Aorta (tissue), 5 donors: ENCODE measurements at regions not wholly inside any gene's neighbourhood (a gene's known extent, or its start where the extent isn't known, plus 50 kb on each side); places are given as distances from the start of the nearest gene placed in this dataset.

Experiments used
- ATAC-seq: fragments of 200-7000 bp; cut with Tn5 transposase; one replicate; pipeline ENCODE4 v1.9.1; 2022; ENCODE audit warnings: moderate library complexity; ENCODE audit not compliant: low FRiP score
- DNase-seq, 2 donors: peaks; one replicate each; pipeline ENCODE4 v3.0.0-alpha.2; 2020
- H3K27ac ChIP-seq, 2 donors: one replicate each; pipeline ENCODE4 v1.5.1; 2013; ENCODE audit warnings: low read length in 2 of 2, mild to moderate bottlenecking in 2 of 2, moderate library complexity in 2 of 2, control low read depth in 1 of 2, inconsistent platforms in 1 of 2, low read depth in 1 of 2
- H3K27me3 ChIP-seq, 2 donors: one replicate each; pipeline ENCODE4 v1.6.1; 2013; ENCODE audit warnings: control low read depth in 1 of 2, low read length in 1 of 2, mild to moderate bottlenecking in 1 of 2, moderate library complexity in 1 of 2; ENCODE audit not compliant: insufficient read depth in 2 of 2, control insufficient read depth in 1 of 2
- H3K36me3 ChIP-seq, 2 donors: one replicate each; pipeline ENCODE4 v1.6.1; 2013; ENCODE audit warnings: control low read depth in 1 of 2, low read length in 1 of 2, mild to moderate bottlenecking in 1 of 2; ENCODE audit not compliant: insufficient read depth in 2 of 2, control insufficient read depth in 1 of 2
- H3K4me1 ChIP-seq, 2 donors: one replicate each; pipeline ENCODE4 v1.6.1; 2013; ENCODE audit warnings: low read length in 2 of 2, control low read depth in 1 of 2, mild to moderate bottlenecking in 1 of 2, moderate library complexity in 1 of 2; ENCODE audit not compliant: insufficient read depth in 2 of 2, control insufficient read depth in 1 of 2
- H3K4me3 ChIP-seq, 2 donors: one replicate each; pipeline ENCODE4 v1.5.1; 2013; ENCODE audit warnings: low read length in 2 of 2, control low read depth in 1 of 2, mild to moderate bottlenecking in 1 of 2
- H3K9me3 ChIP-seq: one replicate; pipeline ENCODE4 v1.6.1; 2013; ENCODE audit warnings: mild to moderate bottlenecking, low read length; ENCODE audit not compliant: control insufficient read depth
- WGBS, 2 donors: extraction: QIAGEN DNeasy Blood & Tissue Kit; methylation state at CpG; one replicate each; pipeline ENCODE4 v1.1.7; 2013; 5-methylcytosine and 5-hydroxymethylcytosine counted together
- intact Hi-C, 2 donors: fragments of 100-400 bp; cut with DNase I; formaldehyde crosslinking; loops; one replicate each; pipeline versions ENCODE4 v1.14.2 to v1.15.0; 2022
- donor health status: healthy with polysubstance abuse.
- donor health status: Bipolar disorder and iron deficiency.
- donor health status: DM: no; HTN: no; CAD: no.
- donor health status: DM: no; HTN: no; CAD: no.
- donor health status: DM: yes; HTN: yes; CAD: no.

DNA sequence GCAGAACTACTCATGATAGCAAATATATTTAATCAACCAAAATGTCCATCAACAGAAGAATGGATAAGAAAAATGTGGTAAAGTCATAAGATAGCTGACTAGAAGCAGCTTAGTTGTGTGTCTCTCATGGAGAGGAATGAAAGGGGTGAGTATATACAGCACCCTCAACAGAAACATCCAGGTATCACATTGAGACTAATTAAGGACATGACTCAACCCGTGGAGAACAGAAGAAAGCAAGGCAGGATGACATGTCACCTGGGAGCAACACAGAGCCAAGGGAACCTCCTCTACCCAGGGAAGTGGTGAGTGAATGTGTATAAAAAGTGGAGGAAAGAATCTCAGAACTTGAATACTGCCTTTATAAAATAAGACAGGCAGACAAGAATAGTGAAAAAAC lies 1695.0 kb upstream of the CELF4 start:
- Histone ChIP-seq H3K27ac (no peak overlapping the region), H3K4me1 (no peaks in the 10 kb centered on the region), H3K36me3 (no peaks in the 10 kb centered on the region), H3K4me3 (no peak overlapping the region), H3K9me3 (no peaks in the 10 kb centered on the region), H3K27me3 (no peaks in the 10 kb centered on the region)
- DNase-seq (no peak), ATAC-seq (no peak)
- intact Hi-C loops, result no loop called here
- WGBS, 2 donors, result 33 to 69% methylated on average over 1 of the region's 1 CpG

DNA sequence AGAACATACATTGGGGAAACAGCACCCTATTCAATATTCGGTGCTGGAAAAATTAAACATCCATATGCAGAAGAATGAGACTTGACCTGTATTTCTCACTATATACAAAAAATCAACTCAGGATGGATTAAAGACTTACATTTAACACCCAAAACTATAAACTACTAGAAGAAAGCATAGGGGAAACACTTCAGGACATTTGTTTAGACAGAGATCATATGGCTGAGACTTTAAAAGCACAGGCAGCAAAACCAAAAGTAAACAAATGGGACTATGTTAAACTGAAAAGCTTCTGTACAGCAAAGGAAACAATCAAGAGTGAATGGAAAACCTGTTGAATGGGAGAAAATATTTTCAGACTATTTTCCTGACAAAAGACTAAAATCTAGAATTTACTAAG lies 1694.1 kb upstream of the CELF4 start:
- 92 to 95% methylated on average over 1 of the region's 1 CpG for WGBS, 2 donors
- no peaks in the 10 kb centered on the region for H3K27me3 ChIP-seq
- no peak for DNase-seq
- no peaks in the 10 kb centered on the region for H3K36me3 ChIP-seq
- H3K4me3 ChIP-seq, result no peak overlapping the region
- no peaks in the 10 kb centered on the region for H3K9me3 ChIP-seq
- no peak overlapping the region for H3K27ac ChIP-seq
- ATAC-seq, result no peak
- intact Hi-C loops, result no loop called here
- no peaks in the 10 kb centered on the region for H3K4me1 ChIP-seq

DNA sequence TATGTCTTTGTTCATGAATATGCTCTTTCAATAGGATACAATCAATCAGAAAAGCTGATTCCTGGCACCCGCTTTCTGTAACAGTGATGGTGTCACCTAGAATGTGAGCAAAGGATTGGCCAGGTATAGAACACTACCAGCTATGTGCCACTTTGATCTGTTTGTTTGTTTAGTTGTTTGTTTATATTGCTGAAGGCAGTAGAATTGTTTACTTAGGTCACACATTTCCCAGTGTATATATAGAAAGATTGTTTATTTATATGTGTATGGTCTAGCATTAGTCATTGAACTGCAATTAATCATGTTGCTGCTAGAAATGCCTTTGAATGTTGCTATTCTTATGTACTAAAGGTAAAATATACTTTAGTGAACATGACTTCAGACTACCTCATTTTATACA lies 1678.6 kb upstream of the CELF4 start:
- Histone ChIP-seq H3K9me3 (no peaks in the 10 kb centered on the region), H3K36me3 (no peaks in the 10 kb centered on the region), H3K27me3 (no peaks in the 10 kb centered on the region), H3K4me1 (no peaks in the 10 kb centered on the region), H3K27ac (no peak overlapping the region), H3K4me3 (no peak overlapping the region)
- intact Hi-C loops, result no loop called here
- ATAC-seq (no peak), DNase-seq (no peak)
- 94 to 100% methylated on average over 1 of the region's 1 CpG for WGBS, 2 donors

DNA sequence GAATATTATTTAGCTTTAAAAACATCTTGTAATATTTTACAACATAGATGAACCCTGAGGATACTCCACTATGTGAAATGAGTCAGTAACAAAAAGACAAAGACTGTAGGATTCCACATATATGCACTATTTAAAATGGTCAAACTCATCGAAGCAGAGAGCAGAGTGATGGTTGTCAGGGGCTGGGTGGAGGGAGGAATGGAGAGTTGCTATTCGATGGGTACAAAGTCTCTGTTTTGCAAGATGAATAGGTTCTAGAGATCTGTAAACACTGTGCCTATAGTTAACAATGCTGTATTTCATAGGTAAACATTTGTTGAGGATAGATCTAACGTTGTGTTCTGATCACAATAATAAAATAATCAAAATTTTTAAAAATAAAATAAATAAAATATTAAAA lies 1675.9 kb upstream of the CELF4 start:
- DNase-seq (no peak), ATAC-seq (no peak)
- no peaks in the 10 kb centered on the region for H3K27me3 ChIP-seq

DNA sequence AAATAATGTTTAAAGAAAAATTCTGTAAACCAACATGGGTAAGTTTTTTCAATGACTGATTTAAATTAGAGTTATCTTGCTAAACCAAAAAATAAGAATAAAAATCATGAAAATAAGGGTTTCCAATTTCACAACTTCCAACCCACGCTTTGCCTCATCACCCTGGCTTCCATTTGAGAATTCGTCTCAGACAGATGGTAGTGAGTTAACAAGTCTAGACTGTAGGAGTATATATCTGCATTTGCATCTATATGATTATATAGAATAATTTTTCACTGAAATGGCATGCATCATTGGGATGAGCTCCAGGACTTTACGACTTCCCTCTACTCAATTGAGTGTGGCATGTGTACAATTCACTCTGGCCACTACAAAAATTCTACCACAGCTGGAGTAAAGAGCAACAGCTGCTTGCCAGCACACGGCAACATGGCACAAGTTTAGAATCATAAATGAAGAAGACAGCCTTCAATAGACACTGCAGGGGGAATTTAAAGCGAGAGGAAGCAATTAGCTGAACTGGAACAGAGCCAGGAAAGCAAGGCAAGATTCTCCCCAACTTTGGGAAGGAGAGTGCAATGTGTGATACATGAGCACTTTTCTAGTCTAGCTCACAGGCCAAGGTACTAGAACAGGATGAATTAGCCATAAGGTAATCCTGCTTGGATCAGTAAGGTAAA lies 1673.5 kb upstream of the CELF4 start:
- Histone ChIP-seq H3K4me3 (no peak overlapping the region), H3K4me1 (no peaks in the 10 kb centered on the region), H3K36me3 (no peaks in the 10 kb centered on the region), H3K27ac (no peak overlapping the region), H3K9me3 (no peaks in the 10 kb centered on the region), H3K27me3 (no peaks in the 10 kb centered on the region)
- intact Hi-C loops, result no loop called here
- no peak for ATAC-seq
- 75 to 81% methylated on average over 5 of the region's 5 CpGs for WGBS, 2 donors
- no peak for DNase-seq

More for the DNA sequence above, 1675.9 kb upstream of the CELF4 start:
- Histone ChIP-seq H3K4me3 (no peak overlapping the region), H3K4me1 (no peaks in the 10 kb centered on the region), H3K36me3 (no peaks in the 10 kb centered on the region), H3K9me3 (no peaks in the 10 kb centered on the region), H3K27ac (no peak overlapping the region)
- 77 to 84% methylated on average over 3 of the region's 3 CpGs for WGBS, 2 donors
- intact Hi-C loops, result no loop called here

DNA sequence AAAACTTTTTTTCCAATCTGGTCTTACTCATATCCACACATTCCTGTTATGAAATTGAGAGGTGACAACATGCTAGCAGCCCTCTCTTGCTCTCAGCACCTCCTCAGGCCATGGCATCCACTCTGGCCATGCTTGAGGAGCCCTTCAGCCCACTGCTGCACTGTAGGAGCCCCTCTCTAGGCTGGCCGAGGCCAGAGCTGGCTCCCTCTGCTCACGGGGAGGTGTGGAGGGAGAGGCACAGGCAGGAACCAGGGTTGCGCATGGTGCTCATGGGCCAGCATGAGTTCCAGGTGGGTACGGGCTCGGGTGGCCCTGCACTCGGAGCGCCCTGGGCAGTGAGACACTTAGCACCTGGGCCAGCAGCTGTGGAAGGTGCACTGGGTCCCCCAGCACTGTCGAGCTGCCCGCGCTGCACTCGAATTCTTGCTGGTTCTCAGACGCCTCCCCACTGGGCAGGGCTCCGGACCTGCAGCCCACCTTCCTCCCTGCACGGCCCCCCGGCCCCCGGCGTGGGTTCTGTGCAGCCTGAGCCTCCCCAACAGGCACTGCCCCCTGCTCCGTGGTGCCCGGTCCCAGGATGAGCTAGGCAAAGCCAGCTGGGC lies 1669.6 kb upstream of the CELF4 start:
- WGBS, 2 donors, result 94 to 96% methylated on average over 19 of the region's 19 CpGs

DNA sequence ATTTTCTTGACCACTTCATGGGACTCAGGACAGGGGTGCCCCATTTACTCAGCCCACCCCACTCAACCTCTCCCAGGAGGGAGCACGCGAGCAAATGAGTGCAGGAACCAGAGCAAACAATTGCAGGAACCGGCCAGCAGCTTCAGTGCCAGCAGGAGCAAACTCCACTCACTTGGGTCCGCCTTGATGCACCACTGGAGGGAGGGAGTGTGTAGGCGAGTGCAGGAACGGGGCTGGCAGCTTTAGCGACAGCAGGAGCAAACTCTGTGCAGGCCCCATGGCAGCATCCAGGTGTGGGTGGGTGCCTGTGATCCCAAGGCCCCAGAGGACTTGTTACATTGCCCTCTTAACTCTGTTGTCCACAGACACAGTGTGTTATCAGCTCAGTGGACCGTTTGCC lies 1667.3 kb upstream of the CELF4 start:
- no peaks in the 10 kb centered on the region for H3K4me1 ChIP-seq
- no peaks in the 10 kb centered on the region for H3K36me3 ChIP-seq
- intact Hi-C loops, result no loop called here
- H3K9me3 ChIP-seq, result no peaks in the 10 kb centered on the region
- no peak overlapping the region for H3K4me3 ChIP-seq
- 83 to 84% methylated on average over 8 of the region's 8 CpGs for WGBS, 2 donors
- H3K27me3 ChIP-seq, result no peaks in the 10 kb centered on the region
- no peak overlapping the region for H3K27ac ChIP-seq
- DNase-seq, result no peak
- ATAC-seq, result peak; percentile 26

More for the DNA sequence above, 1669.6 kb upstream of the CELF4 start:
- Histone ChIP-seq H3K9me3 (no peaks in the 10 kb centered on the region), H3K4me3 (no peak overlapping the region), H3K27me3 (no peaks in the 10 kb centered on the region), H3K4me1 (no peaks in the 10 kb centered on the region), H3K36me3 (no peaks in the 10 kb centered on the region), H3K27ac (no peak overlapping the region)
- no peak for DNase-seq
- ATAC-seq, result no peak
- intact Hi-C loops, result no loop called here

DNA sequence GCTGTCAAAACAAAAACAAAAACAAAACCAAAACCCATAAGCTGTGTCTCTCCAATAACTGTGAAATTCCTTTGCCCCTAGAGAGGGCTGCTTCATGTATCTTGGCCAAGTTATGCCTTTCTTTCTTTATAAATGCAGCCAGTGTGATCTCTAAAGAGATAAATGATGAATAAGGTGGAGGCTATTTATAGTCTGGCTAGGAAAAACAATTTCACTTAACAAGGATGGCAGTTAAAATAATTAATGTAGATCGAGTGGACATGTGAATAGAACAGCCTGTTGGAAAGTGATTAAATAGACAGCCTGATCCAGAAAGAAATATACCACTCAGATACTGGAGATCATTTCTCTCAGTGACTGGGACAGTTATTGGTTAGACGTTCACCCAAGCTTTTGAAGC lies 1666.9 kb upstream of the CELF4 start:
- Histone ChIP-seq H3K4me1 (no peaks in the 10 kb centered on the region), H3K36me3 (no peaks in the 10 kb centered on the region), H3K27ac (no peak overlapping the region), H3K27me3 (no peaks in the 10 kb centered on the region), H3K4me3 (no peak overlapping the region), H3K9me3 (no peaks in the 10 kb centered on the region)
- ATAC-seq (no peak), DNase-seq (no peak)
- intact Hi-C loops, result no loop called here
- WGBS, 2 donors, result 15 to 32% methylated on average over 2 of the region's 2 CpGs

DNA sequence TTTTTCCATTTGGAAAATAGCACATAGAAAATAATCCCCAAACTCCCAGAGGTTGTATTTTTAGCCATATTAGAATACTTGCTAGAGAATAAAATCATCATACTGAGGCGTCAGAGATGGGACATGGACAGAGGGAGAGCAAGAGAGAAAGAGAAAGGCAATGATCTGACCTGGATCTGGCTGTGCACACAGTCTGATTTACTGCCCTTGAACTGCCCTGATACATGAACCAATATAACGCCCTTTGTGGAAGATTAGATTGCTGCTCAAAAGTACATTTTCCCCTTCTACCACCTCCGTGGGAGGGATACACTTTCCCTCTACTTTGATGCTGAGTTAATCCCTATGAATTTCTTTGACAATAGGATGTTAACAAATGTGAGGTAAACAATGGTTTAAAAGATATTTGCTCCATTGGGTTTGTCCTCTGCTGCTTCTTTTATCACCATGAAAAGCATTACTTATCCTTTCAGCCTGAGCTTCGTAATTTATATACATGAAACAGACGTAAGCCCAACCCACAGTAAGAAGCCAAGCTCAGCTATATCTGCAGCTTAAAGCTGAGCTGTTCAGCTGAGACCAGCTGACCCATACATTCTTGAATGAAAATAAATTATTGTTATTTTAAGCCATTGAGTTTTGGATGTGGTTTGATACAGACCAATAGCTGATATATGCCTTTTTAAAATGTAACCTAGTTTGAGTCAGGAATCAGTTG lies 1664.6 kb upstream of the CELF4 start:
- Histone ChIP-seq H3K4me3 (no peak overlapping the region), H3K4me1 (no peaks in the 10 kb centered on the region), H3K27me3 (no peaks in the 10 kb centered on the region), H3K27ac (no peak overlapping the region), H3K36me3 (no peaks in the 10 kb centered on the region), H3K9me3 (no peaks in the 10 kb centered on the region)
- no peak for DNase-seq
- no peak for ATAC-seq
- WGBS, 2 donors, result 52 to 53% methylated on average over 5 of the region's 5 CpGs
- intact Hi-C loops, result no loop called here
